ENCODE measurements at regions not wholly inside any gene's neighbourhood (a gene's known extent, or its start where the extent isn't known, plus 50 kb on each side); places are given as distances from the start of the nearest gene placed in this dataset.

DNA sequence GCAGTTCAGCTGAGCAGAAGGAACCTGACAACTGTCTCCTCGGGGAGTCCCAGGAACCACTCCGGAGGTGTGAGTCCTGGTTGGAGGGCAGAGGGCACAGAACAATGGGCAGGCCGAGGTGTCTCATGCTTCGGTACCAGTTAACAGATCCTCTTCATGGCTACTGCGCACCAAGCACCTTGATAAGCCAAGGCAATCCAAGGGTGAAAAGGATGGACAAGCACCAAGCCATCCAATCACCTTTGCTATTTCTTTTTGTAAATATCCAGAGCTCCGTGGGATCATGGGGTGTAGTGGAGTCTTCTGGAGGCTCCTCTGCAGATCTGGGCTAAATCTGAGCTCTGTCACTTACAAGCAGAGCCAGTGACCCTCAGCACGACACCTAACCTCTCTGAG, 233.5 kb downstream of the WDR11 start:
- H3K4me1 ChIP-seq (ENCODE audit: control insufficient read depth, extremely low read depth, insufficient read depth, low read length) = peaks cover 8% of the 10 kb centered on the region
- no peaks in the 10 kb centered on the region for H3K27me3 ChIP-seq (ENCODE audit: control insufficient read depth, extremely low read depth, insufficient read depth, low read length)
- no peaks in the 10 kb centered on the region for H4K20me1 ChIP-seq (ENCODE audit: control insufficient read depth, extremely low read depth, insufficient read depth, low read length)
- no peaks in the 10 kb centered on the region for H3K9me3 ChIP-seq (ENCODE audit: control insufficient read depth, low read depth, low read length)
- no peak overlapping the region for H2AFZ ChIP-seq (ENCODE audit: control insufficient read depth, low read length)
- no peak overlapping the region for H3K4me3 ChIP-seq (ENCODE audit: control insufficient read depth in 2 of 3, extremely low read depth in 1 of 3, insufficient read depth in 2 of 3, low read depth in 1 of 3, low read length in 3 of 3)
- dilution Hi-C loops (cut with MboI; ENCODE audit: extremely low pct_ligation_motif_present, low sequenced_read_pairs) = no loop called here
- no peak overlapping the region for H3K27ac ChIP-seq (ENCODE audit: control insufficient read depth, insufficient read depth, low read length)
- no peaks in the 10 kb centered on the region for H3K9me1 ChIP-seq (ENCODE audit: control insufficient read depth, extremely low read depth, insufficient read depth, low read length)
- no peaks in the 10 kb centered on the region for H3K36me3 ChIP-seq (ENCODE audit: control insufficient read depth in 2 of 2, extremely low read depth in 1 of 2, insufficient read depth in 2 of 2, low read length in 2 of 2)
- H3K9ac ChIP-seq (ENCODE audit: control insufficient read depth, extremely low read depth, insufficient read depth, low read length) = no peak overlapping the region
- H3K79me2 ChIP-seq (ENCODE audit: control insufficient read depth, insufficient read depth, low read length) = no peaks in the 10 kb centered on the region
- no peak for DNase-seq (ENCODE audit: low read depth, low spot score)
- FAIRE-seq = no peak
- H3K4me2 ChIP-seq (ENCODE audit: control insufficient read depth, extremely low read depth, insufficient read depth, low read depth, low read length) = no peak overlapping the region
- TF ChIP-seq EZH2 (IDR thresholded peaks at IDR 0.05; ENCODE audit: low read length) = no peak
- TF ChIP-seq, protein P1, sequence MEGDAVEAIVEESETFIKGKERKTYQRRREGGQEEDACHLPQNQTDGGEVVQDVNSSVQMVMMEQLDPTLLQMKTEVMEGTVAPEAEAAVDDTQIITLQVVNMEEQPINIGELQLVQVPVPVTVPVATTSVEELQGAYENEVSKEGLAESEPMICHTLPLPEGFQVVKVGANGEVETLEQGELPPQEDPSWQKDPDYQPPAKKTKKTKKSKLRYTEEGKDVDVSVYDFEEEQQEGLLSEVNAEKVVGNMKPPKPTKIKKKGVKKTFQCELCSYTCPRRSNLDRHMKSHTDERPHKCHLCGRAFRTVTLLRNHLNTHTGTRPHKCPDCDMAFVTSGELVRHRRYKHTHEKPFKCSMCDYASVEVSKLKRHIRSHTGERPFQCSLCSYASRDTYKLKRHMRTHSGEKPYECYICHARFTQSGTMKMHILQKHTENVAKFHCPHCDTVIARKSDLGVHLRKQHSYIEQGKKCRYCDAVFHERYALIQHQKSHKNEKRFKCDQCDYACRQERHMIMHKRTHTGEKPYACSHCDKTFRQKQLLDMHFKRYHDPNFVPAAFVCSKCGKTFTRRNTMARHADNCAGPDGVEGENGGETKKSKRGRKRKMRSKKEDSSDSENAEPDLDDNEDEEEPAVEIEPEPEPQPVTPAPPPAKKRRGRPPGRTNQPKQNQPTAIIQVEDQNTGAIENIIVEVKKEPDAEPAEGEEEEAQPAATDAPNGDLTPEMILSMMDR (optimal IDR thresholded peaks at IDR 0.05 in 1 of 3, IDR thresholded peaks at IDR 0.05 in 1 of 3, conservative IDR thresholded peaks at IDR 0.05 in 1 of 3; ENCODE audit: extremely low read depth in 1 of 3, insufficient read depth in 2 of 3, low read length in 3 of 3) = no peak

DNA sequence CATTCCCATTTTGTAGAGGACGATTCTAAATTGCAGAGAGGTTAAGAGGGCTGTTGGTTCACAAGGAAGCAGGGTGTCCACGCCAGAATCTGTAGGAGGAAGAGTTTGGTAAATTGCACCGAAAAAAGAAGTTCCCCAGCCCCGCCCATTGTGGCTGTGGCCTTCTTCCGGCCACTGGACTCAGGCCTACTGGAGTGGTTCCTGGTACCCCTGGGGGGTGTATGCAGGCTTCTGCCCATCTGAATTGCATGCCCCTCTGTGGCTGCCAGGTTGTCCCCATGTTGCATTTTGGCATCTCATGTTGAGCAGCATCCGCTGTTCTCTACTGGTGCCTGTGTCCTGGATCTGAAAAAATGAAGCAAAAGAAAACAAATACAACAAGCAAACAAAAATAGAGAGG, 234.2 kb downstream of the WDR11 start:
- TF ChIP-seq, protein P1 (optimal IDR thresholded peaks at IDR 0.05 in 1 of 3, IDR thresholded peaks at IDR 0.05 in 1 of 3, conservative IDR thresholded peaks at IDR 0.05 in 1 of 3; ENCODE audit: extremely low read depth in 1 of 3, insufficient read depth in 2 of 3, low read length in 3 of 3) = no peak
- no peak for TF ChIP-seq EZH2 (IDR thresholded peaks at IDR 0.05; ENCODE audit: low read length)
- Histone ChIP-seq H3K79me2 (ENCODE audit: control insufficient read depth, insufficient read depth, low read length) (no peaks in the 10 kb centered on the region), H2AFZ (ENCODE audit: control insufficient read depth, low read length) (no peak overlapping the region), H3K36me3 (ENCODE audit: control insufficient read depth in 2 of 2, extremely low read depth in 1 of 2, insufficient read depth in 2 of 2, low read length in 2 of 2) (no peaks in the 10 kb centered on the region), H3K27me3 (ENCODE audit: control insufficient read depth, extremely low read depth, insufficient read depth, low read length) (no peaks in the 10 kb centered on the region), H4K20me1 (ENCODE audit: control insufficient read depth, extremely low read depth, insufficient read depth, low read length) (no peaks in the 10 kb centered on the region), H3K4me2 (ENCODE audit: control insufficient read depth, extremely low read depth, insufficient read depth, low read depth, low read length) (no peak overlapping the region), H3K4me1 (ENCODE audit: control insufficient read depth, extremely low read depth, insufficient read depth, low read length) (peaks cover 2% of the 10 kb centered on the region), H3K9me3 (ENCODE audit: control insufficient read depth, low read depth, low read length) (no peaks in the 10 kb centered on the region), H3K4me3 (ENCODE audit: control insufficient read depth in 2 of 3, extremely low read depth in 1 of 3, insufficient read depth in 2 of 3, low read depth in 1 of 3, low read length in 3 of 3) (no peak overlapping the region), H3K9me1 (ENCODE audit: control insufficient read depth, extremely low read depth, insufficient read depth, low read length) (no peaks in the 10 kb centered on the region), H3K27ac (ENCODE audit: control insufficient read depth, insufficient read depth, low read length) (no peak overlapping the region), H3K9ac (ENCODE audit: control insufficient read depth, extremely low read depth, insufficient read depth, low read length) (no peak overlapping the region)
- FAIRE-seq (no peak), DNase-seq (ENCODE audit: low read depth, low spot score) (no peak)
- dilution Hi-C loops (cut with MboI; ENCODE audit: extremely low pct_ligation_motif_present, low sequenced_read_pairs) = no loop called here
